GM21737 (cell line): ENCODE measurements at regions not wholly inside any gene's neighbourhood (a gene's known extent, or its start where the extent isn't known, plus 50 kb on each side); places are given as distances from the start of the nearest gene placed in this dataset.
A peak's percentile ranks its signal among the peaks of the same experiment; 100 is the strongest.

Source experiments
- ATAC-seq: cut with Tn5 transposase; IDR thresholded peaks from one replicate; pipeline ENCODE4 v1.9.1; 2021; ENCODE audit warnings: mild to moderate bottlenecking, moderate library complexity; ENCODE audit not compliant: unreplicated experiment

- ATAC-seq, result no peak
Measured at GRCh38 chr9:99430301-99430700, 208.2 kb downstream of the SEC61B start.

- no peak for ATAC-seq
Measured at GRCh38 chr9:99431103-99431502, 209.0 kb downstream of the SEC61B start.

- no peak for ATAC-seq
Measured at GRCh38 chr9:99432075-99432474, 210.0 kb downstream of the SEC61B start.

- ATAC-seq, result no peak
Measured at GRCh38 chr9:99433095-99433494, 211.0 kb downstream of the SEC61B start.

- ATAC-seq, result peak; percentile 91
Measured at GRCh38 chr9:99433555-99433954, 211.5 kb downstream of the SEC61B start.

- ATAC-seq, result no peak
Measured at GRCh38 chr9:99436616-99437015, 214.5 kb downstream of the SEC61B start.

GRCh38 chr9:99437145-99437544 is 215.1 kb downstream of the SEC61B start:
- ATAC-seq, result no peak

- no peak for ATAC-seq
Measured at GRCh38 chr9:99438596-99438995, 216.5 kb downstream of the SEC61B start.

- ATAC-seq, result no peak
Measured at GRCh38 chr9:99441829-99442228, 219.7 kb downstream of the SEC61B start.

GRCh38 chr9:99445371-99445891 is 223.3 kb downstream of the SEC61B start:
- ATAC-seq, result no peak

GRCh38 chr9:99445920-99446319 is 223.8 kb downstream of the SEC61B start:
- no peak for ATAC-seq

- no peak for ATAC-seq
Measured at GRCh38 chr9:99447951-99448350, 225.9 kb downstream of the SEC61B start.

GRCh38 chr9:99449726-99450125 is 227.6 kb downstream of the SEC61B start:
- ATAC-seq, result no peak

GRCh38 chr9:99451112-99451606 is 229.1 kb downstream of the SEC61B start:
- ATAC-seq, result no peak

GRCh38 chr9:99457406-99457805 is 235.3 kb downstream of the SEC61B start:
- ATAC-seq, result no peak

GRCh38 chr9:99457981-99458380 is 235.9 kb downstream of the SEC61B start:
- no peak for ATAC-seq

- ATAC-seq, result no peak
Measured at GRCh38 chr9:99459919-99460318, 237.8 kb downstream of the SEC61B start.

- ATAC-seq, result no peak
Measured at GRCh38 chr9:99463131-99463530, 241.0 kb downstream of the SEC61B start.

- no peak for ATAC-seq
Measured at GRCh38 chr9:99464568-99464967, 242.5 kb downstream of the SEC61B start.

- ATAC-seq, result no peak
Measured at GRCh38 chr9:99465231-99465907, 243.3 kb downstream of the SEC61B start.

- no peak for ATAC-seq
Measured at GRCh38 chr9:99466104-99466503, 244.0 kb downstream of the SEC61B start.

GRCh38 chr9:99466781-99467180 is 244.7 kb downstream of the SEC61B start:
- ATAC-seq, result no peak

- ATAC-seq, result no peak
Measured at GRCh38 chr9:99471033-99471432, 249.0 kb downstream of the SEC61B start.
